Astrocyte of the spinal cord (primary cell): ENCODE measurements at regions not wholly inside any gene's neighbourhood (a gene's known extent, or its start where the extent isn't known, plus 50 kb on each side); places are given as distances from the start of the nearest gene placed in this dataset.

Experiments used
- DNase-seq: peaks from one replicate; pipeline ENCODE4 v3.0.0; 2011; ENCODE audit warnings: low read depth, low spot score
- H3K4me3 ChIP-seq: 2 replicates; pipeline ENCODE4 v1.5.1; 2011; ENCODE audit warnings: low read depth, mild to moderate bottlenecking, low read length, moderate library complexity
- in situ Hi-C: cut with HindIII; loops from 2 replicates; pipeline ENCODE4 v1.10.0; 2017; ENCODE audit warnings: low sequenced_read_pairs
- TF ChIP-seq, protein P1 (sequence below): IDR thresholded peaks from 2 replicates; pipeline ENCODE4 v1.5.1; 2012; ENCODE audit warnings: low read depth, mild to moderate bottlenecking, low read length, inconsistent platforms

DNA sequence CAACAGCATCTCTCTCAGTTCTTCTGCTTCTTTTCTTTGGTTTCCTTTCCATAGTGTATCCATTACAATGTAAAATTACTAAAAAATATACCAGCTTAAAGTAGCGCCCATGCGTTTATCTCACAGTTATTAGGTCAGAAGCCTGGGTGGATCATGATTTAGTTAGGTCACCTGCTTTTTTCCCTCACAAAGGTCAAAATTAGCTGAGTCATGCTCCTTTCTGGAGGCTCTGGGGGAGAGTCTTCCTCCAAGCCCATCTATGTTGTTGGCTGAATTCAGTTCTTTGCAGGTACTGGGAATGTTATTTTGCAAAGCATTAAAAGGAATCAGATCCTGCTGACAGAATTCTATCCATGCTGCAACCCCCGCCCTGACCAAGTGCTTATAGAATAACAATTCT is 101.6 kb upstream of the TMEM132C start:
- TF ChIP-seq, protein P1, sequence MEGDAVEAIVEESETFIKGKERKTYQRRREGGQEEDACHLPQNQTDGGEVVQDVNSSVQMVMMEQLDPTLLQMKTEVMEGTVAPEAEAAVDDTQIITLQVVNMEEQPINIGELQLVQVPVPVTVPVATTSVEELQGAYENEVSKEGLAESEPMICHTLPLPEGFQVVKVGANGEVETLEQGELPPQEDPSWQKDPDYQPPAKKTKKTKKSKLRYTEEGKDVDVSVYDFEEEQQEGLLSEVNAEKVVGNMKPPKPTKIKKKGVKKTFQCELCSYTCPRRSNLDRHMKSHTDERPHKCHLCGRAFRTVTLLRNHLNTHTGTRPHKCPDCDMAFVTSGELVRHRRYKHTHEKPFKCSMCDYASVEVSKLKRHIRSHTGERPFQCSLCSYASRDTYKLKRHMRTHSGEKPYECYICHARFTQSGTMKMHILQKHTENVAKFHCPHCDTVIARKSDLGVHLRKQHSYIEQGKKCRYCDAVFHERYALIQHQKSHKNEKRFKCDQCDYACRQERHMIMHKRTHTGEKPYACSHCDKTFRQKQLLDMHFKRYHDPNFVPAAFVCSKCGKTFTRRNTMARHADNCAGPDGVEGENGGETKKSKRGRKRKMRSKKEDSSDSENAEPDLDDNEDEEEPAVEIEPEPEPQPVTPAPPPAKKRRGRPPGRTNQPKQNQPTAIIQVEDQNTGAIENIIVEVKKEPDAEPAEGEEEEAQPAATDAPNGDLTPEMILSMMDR = no peak
- DNase-seq = no peak
- no peak overlapping the region for H3K4me3 ChIP-seq
- in situ Hi-C loops = no loop called here

DNA sequence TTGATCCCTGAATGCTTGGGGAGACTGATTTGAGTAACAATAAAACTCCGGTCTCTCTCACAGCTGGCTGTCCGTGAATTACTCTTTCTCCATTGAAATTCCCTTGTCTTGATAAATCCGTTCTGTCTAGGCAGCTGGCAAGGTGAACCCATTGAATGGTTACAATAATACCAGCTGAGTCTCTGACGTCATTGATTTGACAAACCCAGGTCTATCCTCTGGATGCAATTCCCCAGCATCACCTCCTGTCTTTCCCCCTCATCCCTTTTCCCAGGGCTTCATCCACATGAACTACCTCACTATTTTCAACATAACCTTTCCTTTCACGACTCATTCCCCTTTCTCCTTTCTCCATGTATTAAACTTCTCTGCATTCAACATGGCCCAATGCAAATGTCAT is 98.7 kb upstream of the TMEM132C start:
- no peak for DNase-seq
- in situ Hi-C loops = no loop called here
- no peak overlapping the region for H3K4me3 ChIP-seq
- TF ChIP-seq, protein P1 = no peak

DNA sequence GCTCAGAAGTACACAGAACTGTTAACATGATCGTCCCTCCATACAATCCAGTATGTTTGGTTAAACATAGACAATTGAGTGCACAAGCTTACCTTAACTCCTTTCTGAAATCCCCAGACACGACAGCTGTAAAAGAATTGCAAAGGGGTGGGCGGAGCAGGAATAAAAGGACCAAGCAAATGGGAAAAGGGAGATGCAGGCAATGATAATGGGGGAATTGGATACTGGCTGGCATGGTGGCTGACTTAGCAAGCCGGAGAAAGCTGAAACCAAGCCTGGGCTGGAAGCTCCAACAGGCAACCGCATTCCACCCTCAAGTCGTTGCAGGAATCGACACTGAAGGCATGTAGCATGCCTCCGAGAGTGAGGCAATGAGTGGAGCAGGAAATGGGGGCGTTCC is 96.8 kb upstream of the TMEM132C start:
- in situ Hi-C loops = no loop called here
- TF ChIP-seq, protein P1 = no peak
- no peak overlapping the region for H3K4me3 ChIP-seq
- DNase-seq = no peak

DNA sequence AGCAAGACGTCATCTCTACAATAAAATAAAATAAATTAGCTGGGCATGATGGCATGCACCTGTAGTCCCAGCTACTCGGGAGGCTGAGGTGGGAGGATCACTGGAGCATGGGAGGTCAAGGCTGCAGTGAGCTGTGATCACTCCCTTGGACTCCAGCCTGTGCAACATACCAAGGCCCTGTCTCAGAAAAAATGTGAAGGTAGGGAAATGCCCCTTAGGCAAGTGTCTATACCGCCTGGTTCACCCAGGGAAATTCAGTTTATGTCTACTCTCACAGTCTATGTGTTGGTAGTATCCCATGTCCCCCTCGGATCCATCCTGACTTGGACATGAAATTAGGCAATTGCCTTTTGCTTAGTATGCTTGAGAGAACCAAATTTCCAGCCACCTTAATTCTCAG is 88.4 kb upstream of the TMEM132C start:
- DNase-seq = no peak
- no peak overlapping the region for H3K4me3 ChIP-seq
- TF ChIP-seq, protein P1 = no peak
- in situ Hi-C loops = no loop called here

DNA sequence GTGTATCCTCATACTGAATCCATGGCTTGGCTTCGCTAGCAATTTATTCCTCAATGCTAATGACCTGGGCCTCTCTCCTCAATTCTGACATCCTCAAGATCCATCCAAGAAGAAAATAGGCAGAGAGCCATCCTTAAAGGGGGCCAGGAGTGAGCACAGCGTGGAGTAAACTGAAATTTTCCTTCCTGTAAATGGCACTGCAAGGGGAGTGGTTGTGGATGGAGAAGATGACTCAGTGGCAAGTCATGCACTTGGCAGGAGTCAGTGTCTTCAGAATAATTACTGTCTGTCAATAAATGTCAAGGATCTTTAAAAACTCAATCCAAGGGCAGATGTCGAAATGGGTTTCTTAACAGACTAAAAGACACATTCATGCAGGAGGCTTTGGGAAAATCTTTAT is 88.0 kb upstream of the TMEM132C start:
- TF ChIP-seq, protein P1 = no peak
- DNase-seq = no peak
- H3K4me3 ChIP-seq = no peak overlapping the region
- in situ Hi-C loops = no loop called here

DNA sequence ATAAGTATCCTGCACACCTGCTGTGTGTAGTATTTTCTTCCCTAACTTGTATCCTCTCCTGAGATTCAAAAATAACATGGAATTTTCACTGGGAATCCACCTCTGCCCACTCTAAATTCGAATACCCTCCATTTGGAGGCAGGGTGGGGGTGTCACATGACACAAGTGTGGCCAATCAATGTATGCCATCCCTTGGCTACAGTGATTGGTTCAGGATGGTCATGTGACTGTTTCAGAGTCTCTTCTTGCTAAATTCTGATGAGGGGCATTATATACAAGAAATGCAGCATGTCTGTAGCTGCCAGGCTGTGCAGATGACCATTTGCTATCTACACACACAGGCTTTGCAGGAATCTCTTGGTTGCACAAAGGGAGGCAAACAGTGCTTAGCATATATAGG is 86.8 kb upstream of the TMEM132C start:
- no peak overlapping the region for H3K4me3 ChIP-seq
- in situ Hi-C loops = no loop called here
- TF ChIP-seq, protein P1 = no peak
- no peak for DNase-seq

DNA sequence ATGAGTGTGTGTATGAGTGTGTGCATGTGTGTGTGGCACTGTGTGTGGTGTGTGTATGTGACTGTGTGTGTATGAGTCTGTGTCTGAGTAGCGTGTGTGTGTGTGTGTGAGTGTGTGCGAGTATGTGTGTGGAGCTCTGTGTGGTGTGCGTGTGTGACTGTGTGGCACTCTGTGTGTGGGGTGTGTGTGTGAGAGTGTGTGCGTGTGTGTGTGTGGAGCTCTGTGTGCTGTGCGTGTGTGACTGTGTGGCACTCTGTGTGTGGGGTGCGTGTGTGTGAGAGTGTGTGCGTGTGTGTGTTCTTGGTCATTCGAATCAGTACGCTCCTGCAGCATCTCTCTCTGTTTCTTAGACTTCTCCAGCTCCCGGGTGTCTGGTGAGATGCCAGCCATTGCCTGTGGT is 76.9 kb upstream of the TMEM132C start:
- no peak overlapping the region for H3K4me3 ChIP-seq
- in situ Hi-C loops = no loop called here
- no peak for DNase-seq
- TF ChIP-seq, protein P1 = no peak
